Activated naive CD4-positive, alpha-beta T cell treated with Interleukin-2 at 50 U/mL for 16 hours (primary cell): ENCODE measurements at regions not wholly inside any gene's neighbourhood (a gene's known extent, or its start where the extent isn't known, plus 50 kb on each side); places are given as distances from the start of the nearest gene placed in this dataset.
A peak's percentile ranks its signal among the peaks of the same experiment; 100 is the strongest.
"Not testable (repeated sequence)": the region's sequence is repeated elsewhere in the genome, so short reads cannot be mapped to it uniquely, and the experiment has no call there.

Source experiments
- DNase-seq: peaks from one replicate; pipeline ENCODE4 v3.0.0-alpha.2; 2020

- DNase-seq, result no peak
Observed at GRCh38 chr16:5314377-5314776, 216.8 kb upstream of the EEF2KMT start.

GRCh38 chr16:5309946-5310611 lies 212.5 kb upstream of the EEF2KMT start:
- DNase-seq, result no peak

DNA sequence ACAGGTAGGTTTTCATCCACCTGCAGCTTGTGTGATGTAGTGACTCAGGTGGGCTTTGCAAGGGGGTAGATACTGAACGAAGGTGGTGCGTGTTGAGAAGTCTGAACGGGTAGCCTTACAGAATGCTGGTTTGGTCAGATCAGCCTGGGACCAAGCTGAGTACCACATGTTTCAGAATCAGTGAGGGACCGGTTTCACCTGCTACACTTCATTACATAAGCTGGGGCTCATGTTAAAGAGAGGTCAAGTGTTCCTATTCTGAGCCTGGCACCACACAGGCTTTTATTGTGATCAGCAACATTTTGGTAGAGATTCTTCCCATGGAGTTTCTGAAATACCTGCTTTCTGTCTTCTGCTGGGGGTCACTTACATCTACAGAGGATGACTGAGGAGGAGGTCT lies 207.4 kb upstream of the EEF2KMT start:
- DNase-seq, result no peak

- no peak for DNase-seq
Observed at GRCh38 chr16:5302372-5303114, 204.9 kb upstream of the EEF2KMT start.

- DNase-seq, result no peak
Observed at GRCh38 chr16:5298202-5298601, 200.6 kb upstream of the EEF2KMT start.

DNA sequence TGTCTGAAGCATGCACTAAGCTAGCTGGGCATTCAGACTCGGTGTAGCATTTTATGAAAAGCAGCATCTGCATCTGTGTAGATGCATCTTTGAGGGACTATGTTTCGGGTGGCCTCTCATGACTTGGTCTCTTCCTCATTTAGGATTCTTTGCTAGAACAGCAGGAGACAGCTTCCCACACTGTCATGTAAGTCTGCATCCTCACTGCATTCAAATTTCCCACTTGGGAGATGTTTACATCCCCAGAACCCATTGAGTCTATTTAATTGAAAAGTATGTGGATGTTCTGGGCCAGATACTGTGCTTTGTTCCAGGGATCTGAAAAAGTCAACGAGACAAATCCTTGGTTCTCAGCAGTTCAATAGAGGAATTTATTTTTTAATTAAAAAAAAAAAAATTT lies 198.6 kb upstream of the EEF2KMT start:
- DNase-seq, result no peak

DNA sequence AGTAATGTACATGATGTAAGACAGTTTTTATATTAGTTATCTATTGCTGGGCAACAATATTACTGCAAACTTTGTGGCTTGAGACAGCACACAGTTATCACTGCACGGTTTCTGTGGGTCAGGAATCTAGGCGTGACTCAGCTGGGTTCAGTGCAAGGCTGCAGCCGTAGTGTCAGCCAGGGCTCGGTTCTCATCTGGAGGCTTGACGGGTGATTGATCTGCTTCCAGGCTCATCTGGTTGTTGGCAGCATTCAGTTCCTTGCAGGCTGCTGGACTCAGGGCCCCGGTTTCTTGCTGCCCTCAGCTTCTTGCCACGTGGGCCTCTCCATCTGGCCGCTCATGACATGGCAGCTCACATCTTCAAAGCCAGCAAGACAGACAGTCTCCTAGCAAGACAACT lies 197.7 kb upstream of the EEF2KMT start:
- DNase-seq, result not testable (repeated sequence)

- not testable (repeated sequence) for DNase-seq
Observed at GRCh38 chr16:5282152-5282551, 184.6 kb upstream of the EEF2KMT start.

DNA sequence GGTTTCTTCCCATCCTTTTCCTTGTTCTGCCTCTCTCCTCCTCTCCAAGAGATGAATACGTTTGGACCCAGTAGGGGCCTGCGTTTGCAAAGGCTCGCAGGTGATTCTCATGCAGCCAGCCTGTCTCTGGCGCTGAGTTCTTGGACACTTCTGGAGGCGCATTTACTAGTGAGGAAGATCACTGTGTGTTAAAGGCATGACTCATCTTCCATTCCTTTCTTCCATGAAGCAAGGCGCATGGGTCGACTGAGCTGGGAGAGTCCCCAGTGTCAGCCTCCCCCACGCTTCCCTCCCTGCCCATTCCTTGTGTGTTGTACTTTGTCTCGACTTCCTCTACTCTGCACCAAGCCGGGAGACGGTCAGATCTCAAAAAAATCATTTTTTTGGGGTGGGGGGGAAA lies 159.9 kb upstream of the EEF2KMT start:
- no peak for DNase-seq

DNA sequence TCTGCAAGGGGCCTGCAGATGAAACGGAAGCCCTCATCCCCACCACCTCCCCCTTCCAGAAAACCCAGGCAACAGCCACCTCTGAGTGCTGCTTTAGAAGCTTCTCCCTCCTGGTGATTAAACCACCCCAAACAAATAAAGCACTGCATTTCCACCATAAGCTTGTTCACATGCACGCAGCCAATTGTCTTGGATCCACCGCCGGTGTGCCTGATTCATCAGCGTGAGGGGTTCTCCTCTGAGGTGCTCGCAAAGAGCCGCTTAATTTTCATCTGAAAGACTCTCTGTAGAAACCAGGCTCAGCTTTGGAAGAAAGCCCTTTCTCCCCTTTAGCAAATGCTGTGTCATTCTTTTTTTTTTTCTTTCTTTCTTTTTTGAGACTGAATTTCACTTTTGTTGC lies 155.2 kb upstream of the EEF2KMT start:
- DNase-seq, result no peak

- not testable (repeated sequence) for DNase-seq
Observed at GRCh38 chr16:5247403-5247802, 149.8 kb upstream of the EEF2KMT start.

DNA sequence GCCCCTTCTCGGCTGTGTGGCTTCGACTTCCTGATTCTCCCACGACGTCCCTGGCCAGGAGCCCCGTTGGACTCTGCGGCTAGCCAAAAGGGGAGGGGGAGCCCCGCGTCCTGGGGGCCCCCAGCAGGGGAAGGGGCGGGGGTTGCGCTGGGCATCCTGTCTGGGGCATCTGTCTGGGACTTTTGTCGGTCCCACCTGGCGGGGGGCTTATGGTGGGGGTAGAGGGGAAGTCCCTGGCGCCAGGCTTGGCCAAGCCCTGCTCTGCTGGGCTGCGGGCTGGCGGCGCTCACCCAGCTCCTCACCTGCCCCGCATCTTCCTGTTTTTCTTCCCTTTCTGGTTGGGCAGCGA lies 142.7 kb upstream of the EEF2KMT start:
- not testable (repeated sequence) for DNase-seq

- peak; percentile 60 for DNase-seq
Observed at GRCh38 chr16:5239472-5240277, 142.1 kb upstream of the EEF2KMT start.

DNA sequence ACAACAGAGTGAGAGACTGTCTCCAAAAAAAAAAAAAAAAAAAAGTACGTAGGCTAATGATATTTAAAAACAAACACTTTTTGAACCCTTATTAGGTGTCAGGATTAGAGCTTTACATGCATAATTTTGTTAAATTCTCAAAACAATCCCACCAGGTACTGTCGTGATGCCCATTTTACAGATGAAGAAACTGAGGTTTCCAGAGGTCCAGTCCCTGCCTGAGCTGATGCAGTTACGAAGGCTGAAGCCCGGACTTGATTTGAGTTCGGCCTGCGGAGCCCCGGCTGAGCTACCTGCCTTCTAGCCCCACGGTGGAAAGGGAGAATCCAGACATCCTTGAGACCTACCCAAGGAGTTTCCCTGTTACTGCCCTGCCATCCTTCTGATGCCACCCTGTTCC lies 137.5 kb upstream of the EEF2KMT start:
- DNase-seq, result no peak

- no peak for DNase-seq
Observed at GRCh38 chr16:5234295-5235050, 136.9 kb upstream of the EEF2KMT start.

DNA sequence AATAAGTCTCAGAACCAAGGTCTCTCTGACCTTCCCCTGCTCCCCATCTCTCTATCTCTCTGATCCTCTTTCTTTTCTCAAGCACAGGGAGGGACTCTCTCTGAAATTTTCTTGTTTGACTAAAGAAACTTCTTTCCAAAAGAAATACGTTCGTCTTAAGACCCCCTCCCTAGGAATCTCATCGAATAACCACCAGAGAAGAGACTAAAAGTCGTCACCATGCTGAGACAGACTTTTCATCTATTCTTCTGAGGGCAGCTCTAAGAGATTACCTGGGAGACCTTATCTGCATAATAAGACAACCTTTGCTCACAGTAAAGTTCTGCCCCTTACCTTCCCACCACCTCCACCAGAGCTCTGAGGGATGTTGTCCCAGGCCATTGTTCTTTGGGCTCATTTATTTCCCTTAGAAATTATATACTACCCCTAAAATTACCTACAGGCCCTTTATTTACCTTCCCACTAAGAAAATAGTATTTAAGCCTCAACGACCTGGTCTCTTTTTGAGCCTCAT lies 133.7 kb upstream of the EEF2KMT start:
- DNase-seq, result no peak

GRCh38 chr16:5228369-5228768 lies 130.8 kb upstream of the EEF2KMT start:
- no peak for DNase-seq

DNA sequence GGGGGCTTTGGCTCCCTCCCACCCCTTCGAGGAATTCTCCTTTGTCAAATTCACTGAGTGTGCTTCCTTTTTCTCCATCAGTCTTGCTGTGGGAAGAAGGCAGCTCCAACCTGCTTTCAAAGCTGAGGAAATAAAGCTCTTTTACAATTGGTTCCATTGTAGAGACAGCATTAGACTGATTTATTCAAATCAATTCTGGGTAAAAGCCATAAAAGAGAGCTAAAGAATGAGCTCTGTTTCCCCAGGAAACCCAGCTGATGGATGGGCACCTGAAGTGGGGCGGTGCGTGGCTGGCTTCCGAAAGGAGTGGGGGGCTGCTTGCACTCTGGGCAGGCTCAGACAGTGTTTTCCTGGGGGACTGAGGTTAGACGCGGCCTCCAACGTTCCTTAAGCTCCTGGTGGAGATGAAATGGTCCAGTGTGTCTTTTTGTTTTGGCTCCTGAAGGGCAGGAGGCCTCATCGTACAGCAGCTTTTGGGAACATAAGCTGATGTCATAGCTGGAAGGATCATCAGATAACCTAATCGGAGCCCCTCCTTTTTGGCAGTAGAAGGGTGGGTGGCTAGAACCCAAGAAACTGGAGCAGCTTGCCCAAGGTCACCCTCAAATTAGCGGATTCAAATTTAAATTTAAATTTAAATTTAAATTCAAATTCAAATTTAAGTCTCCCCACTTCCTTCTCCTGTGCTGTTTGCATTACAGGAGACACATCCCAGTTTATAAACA lies 128.5 kb upstream of the EEF2KMT start:
- DNase-seq, result no peak

GRCh38 chr16:5222761-5223160 lies 125.2 kb upstream of the EEF2KMT start:
- no peak for DNase-seq

DNA sequence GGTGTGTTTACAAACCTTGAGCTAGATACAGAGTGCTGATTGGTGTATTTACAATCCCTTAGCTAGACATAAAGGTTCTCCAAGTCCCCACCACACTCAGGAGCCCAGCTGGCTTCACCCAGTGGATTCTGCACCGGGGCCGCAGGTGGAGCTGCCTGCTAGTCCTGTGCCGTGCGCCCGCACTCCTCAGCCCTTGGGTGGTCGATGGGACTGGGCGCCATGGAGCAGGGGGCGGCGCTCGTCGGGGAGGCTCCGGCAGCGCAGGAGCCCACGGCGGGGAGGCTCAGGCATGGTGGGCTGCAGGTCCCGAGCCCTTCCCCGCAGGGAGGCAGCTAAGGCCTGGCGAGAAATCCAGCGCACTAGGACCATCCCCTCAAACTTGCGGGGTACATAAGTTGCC lies 124.2 kb upstream of the EEF2KMT start:
- not testable (repeated sequence) for DNase-seq

GRCh38 chr16:5220705-5221104 lies 123.1 kb upstream of the EEF2KMT start:
- DNase-seq, result no peak

- no peak for DNase-seq
Observed at GRCh38 chr16:5216441-5217080, 119.0 kb upstream of the EEF2KMT start.
